Caco-2 (cell line): ENCODE measurements at regions not wholly inside any gene's neighbourhood (a gene's known extent, or its start where the extent isn't known, plus 50 kb on each side); places are given as distances from the start of the nearest gene placed in this dataset.

Experiments used
- BruUV-seq: library from RNA; stranded (reverse); fragments of 400-500 nt; replicated peaks from 2 replicates; lab custom pipeline; 2021; lab: Mats Ljungman, UMichigan
- CTCF ChIA-PET: fragments of 300-600 bp; sonication (Branson Sonifier 250); formaldehyde crosslinking; loops from one replicate; lab custom pipeline; 2022; ENCODE audit warnings: antibody characterized with exemption; lab: Charles Lee
- POLR2A ChIA-PET: fragments of 300-600 bp; sonication (Branson Sonifier 250); formaldehyde crosslinking; loops from one replicate; lab custom pipeline; 2022; ENCODE audit warnings: antibody characterized with exemption; lab: Charles Lee
- DNase-seq, 2 experiments: peaks; one replicate each; pipeline versions ENCODE4 v3.0.0 to v3.0.0-alpha.2; 2020 to 2022
- H3K27me3 ChIP-seq: replicated peaks from 2 replicates; pipeline ENCODE4 v1.6.0; 2011; ENCODE audit warnings: low read length; ENCODE audit not compliant: control insufficient read depth, insufficient read depth
- H3K36me3 ChIP-seq: 2 replicates; pipeline ENCODE4 v1.5.1; 2011; ENCODE audit warnings: low read length; ENCODE audit not compliant: control insufficient read depth, insufficient read depth
- H3K4me1 ChIP-seq: fragments of 250-450 bp; sonication (Bioruptor Pico); 2 replicates; pipeline ENCODE4 v1.5.1; 2020; ENCODE audit warnings: mild to moderate bottlenecking
- H3K4me3 ChIP-seq: 2 replicates; pipeline ENCODE4 v1.5.1; 2011; ENCODE audit warnings: low read depth, mild to moderate bottlenecking, control low read depth, low read length
- H3K9me3 ChIP-seq: fragments of 250-450 bp; sonication (Bioruptor Pico); 2 replicates; pipeline ENCODE4 v1.5.1; 2020; ENCODE audit warnings: mild to moderate bottlenecking, moderate library complexity
- H3K27ac Mint-ChIP-seq: one replicate; pipeline ENCODE4 v1.8.0; 2022; ENCODE audit warnings: mixed read lengths; ENCODE audit not compliant: unreplicated experiment
- H3K27me3 Mint-ChIP-seq: one replicate; pipeline ENCODE4 v1.8.0; 2022; ENCODE audit warnings: mixed read lengths; ENCODE audit not compliant: insufficient read depth, unreplicated experiment
- H3K36me3 Mint-ChIP-seq: one replicate; pipeline ENCODE4 v1.8.0; 2022; ENCODE audit warnings: mild to moderate bottlenecking, mixed read lengths; ENCODE audit not compliant: insufficient read depth, unreplicated experiment
- H3K4me1 Mint-ChIP-seq: one replicate; pipeline ENCODE4 v1.8.0; 2022; ENCODE audit warnings: low read depth, mixed read lengths; ENCODE audit not compliant: unreplicated experiment
- H3K4me3 Mint-ChIP-seq: one replicate; pipeline ENCODE4 v1.8.0; 2022; ENCODE audit warnings: mild to moderate bottlenecking, moderate library complexity, mixed read lengths; ENCODE audit not compliant: unreplicated experiment
- H3K9me3 Mint-ChIP-seq: one replicate; pipeline ENCODE4 v1.8.0; 2022; ENCODE audit warnings: mixed read lengths; ENCODE audit not compliant: unreplicated experiment
- CTCF ChIP-seq, 2 experiments: fragments of 200-600 bp in 1 of 2; IDR thresholded peaks; 1 replicate in 1 of 2; 2 replicates in 1 of 2; pipeline versions ENCODE4 v1.5.1 to v1.8.0; 2011 to 2022; ENCODE audit warnings: antibody characterized with exemption in 1 of 2, control low read depth in 1 of 2, inconsistent platforms in 1 of 2, low read depth in 1 of 2, low read length in 1 of 2, mild to moderate bottlenecking in 1 of 2, moderate library complexity in 1 of 2; ENCODE audit not compliant: insufficient read depth in 1 of 2, severe bottlenecking in 1 of 2, unreplicated experiment in 1 of 2
- intact Hi-C: fragments of 100-400 bp; cut with micrococcal nuclease; formaldehyde crosslinking; loops from one replicate; pipeline ENCODE4 v1.10.0; 2022; ENCODE audit not compliant: unreplicated experiment

- no peaks in the 10 kb centered on the region for H3K27me3 ChIP-seq
- no TSS peak for BruUV-seq
- H3K4me1 ChIP-seq, result peaks cover 10% of the 10 kb centered on the region; the same call in 1 of the 2 replicates
- ChIA-PET CTCF (no interaction called here), POLR2A (interaction anchor here (0.7 kb wide), 1 partner anchor 78 kb away, joined by 3 read pairs; no protein-coding TSS in a partner anchor)
- Mint-ChIP-seq H3K4me1 (peaks cover 10% of the 10 kb centered on the region), H3K36me3 (no peaks in the 10 kb centered on the region), H3K27ac (no peak overlapping the region), H3K4me3 (no peak overlapping the region), H3K27me3 (no peaks in the 10 kb centered on the region), H3K9me3 (no peaks in the 10 kb centered on the region)
- DNase-seq, result no peak
- H3K4me3 ChIP-seq, result no peak overlapping the region
- intact Hi-C loops, result no loop called here
- H3K9me3 ChIP-seq, result no peaks in the 10 kb centered on the region
- no peaks in the 10 kb centered on the region for H3K36me3 ChIP-seq
- TF ChIP-seq CTCF (IDR thresholded peaks at IDR 0.05; ENCODE audit: insufficient read depth in 1 of 2, low read depth in 1 of 2, low read length in 1 of 2, severe bottlenecking in 1 of 2, unreplicated experiment in 1 of 2), result no peak
Measured at GRCh38 chr2:234285541-234285940, 211.3 kb downstream of the ARL4C start.

- no TSS peak for BruUV-seq
- no peaks in the 10 kb centered on the region for H3K4me1 ChIP-seq
- no peaks in the 10 kb centered on the region for H3K27me3 ChIP-seq
- Mint-ChIP-seq H3K27me3 (no peaks in the 10 kb centered on the region), H3K4me3 (no peak overlapping the region), H3K9me3 (peaks cover 7% of the 10 kb centered on the region), H3K36me3 (no peaks in the 10 kb centered on the region), H3K4me1 (no peaks in the 10 kb centered on the region), H3K27ac (no peak overlapping the region)
- intact Hi-C loops, result no loop called here
- CTCF ChIA-PET, result interaction anchor here (0.7 kb wide), 1 partner anchor 23 kb away, joined by 3 read pairs; no protein-coding TSS in a partner anchor
- no peak for TF ChIP-seq CTCF (IDR thresholded peaks at IDR 0.05; ENCODE audit: insufficient read depth in 1 of 2, low read depth in 1 of 2, low read length in 1 of 2, severe bottlenecking in 1 of 2, unreplicated experiment in 1 of 2)
- no peak for DNase-seq
- no peaks in the 10 kb centered on the region for H3K9me3 ChIP-seq
- H3K36me3 ChIP-seq, result no peaks in the 10 kb centered on the region
- H3K4me3 ChIP-seq, result no peak overlapping the region
- POLR2A ChIA-PET, result no interaction called here
Measured at GRCh38 chr2:234279637-234280036, 217.2 kb downstream of the ARL4C start.

- Mint-ChIP-seq H3K4me3 (no peak overlapping the region), H3K4me1 (no peaks in the 10 kb centered on the region), H3K36me3 (no peaks in the 10 kb centered on the region), H3K27me3 (no peaks in the 10 kb centered on the region), H3K9me3 (peaks cover 7% of the 10 kb centered on the region), H3K27ac (no peak overlapping the region)
- Histone ChIP-seq H3K27me3 (no peaks in the 10 kb centered on the region), H3K9me3 (no peaks in the 10 kb centered on the region), H3K36me3 (no peaks in the 10 kb centered on the region), H3K4me1 (no peaks in the 10 kb centered on the region), H3K4me3 (no peak overlapping the region)
- CTCF ChIA-PET, result no interaction called here
- intact Hi-C loops, result no loop called here
- POLR2A ChIA-PET, result no interaction called here
- no peak for DNase-seq
- BruUV-seq, result no TSS peak
- TF ChIP-seq CTCF (IDR thresholded peaks at IDR 0.05; ENCODE audit: insufficient read depth in 1 of 2, low read depth in 1 of 2, low read length in 1 of 2, severe bottlenecking in 1 of 2, unreplicated experiment in 1 of 2), result no peak
Measured at GRCh38 chr2:234278556-234279255, 218.2 kb downstream of the ARL4C start.
